GM19043 (cell line): ENCODE measurements at regions not wholly inside any gene's neighbourhood (a gene's known extent, or its start where the extent isn't known, plus 50 kb on each side); places are given as distances from the start of the nearest gene placed in this dataset.

Experiments
- ATAC-seq: cut with Tn5 transposase; IDR thresholded peaks from one replicate; pipeline ENCODE4 v1.9.1; 2021; ENCODE audit warnings: low read depth; ENCODE audit not compliant: unreplicated experiment

- no peak for ATAC-seq
Measured at GRCh38 chr5:93322974-93323860, 257.8 kb downstream of the NR2F1-AS1 start.

GRCh38 chr5:93320920-93321445 lies 260.0 kb downstream of the NR2F1-AS1 start:
- ATAC-seq, result no peak

GRCh38 chr5:93313672-93314071 lies 267.3 kb downstream of the NR2F1-AS1 start:
- no peak for ATAC-seq

GRCh38 chr5:93311881-93312280 lies 269.1 kb downstream of the NR2F1-AS1 start:
- ATAC-seq, result no peak

- ATAC-seq, result no peak
Measured at GRCh38 chr5:93307557-93307956, 273.5 kb downstream of the NR2F1-AS1 start.

- no peak for ATAC-seq
Measured at GRCh38 chr5:93305984-93306383, 275.0 kb downstream of the NR2F1-AS1 start.

- no peak for ATAC-seq
Measured at GRCh38 chr5:93304456-93305250, 276.4 kb downstream of the NR2F1-AS1 start.

- ATAC-seq, result no peak
Measured at GRCh38 chr5:93303291-93303691, 277.7 kb downstream of the NR2F1-AS1 start.

GRCh38 chr5:93302711-93303110 lies 278.3 kb downstream of the NR2F1-AS1 start:
- ATAC-seq, result no peak

- no peak for ATAC-seq
Measured at GRCh38 chr5:93300945-93301344, 280.1 kb downstream of the NR2F1-AS1 start.

GRCh38 chr5:93300309-93300923 lies 280.6 kb downstream of the NR2F1-AS1 start:
- no peak for ATAC-seq

- ATAC-seq, result no peak
Measured at GRCh38 chr5:93299681-93300308, 281.2 kb downstream of the NR2F1-AS1 start.

GRCh38 chr5:93297116-93297515 lies 283.9 kb downstream of the NR2F1-AS1 start:
- ATAC-seq, result no peak

- ATAC-seq, result no peak
Measured at GRCh38 chr5:93296338-93296737, 284.7 kb downstream of the NR2F1-AS1 start.

- no peak for ATAC-seq
Measured at GRCh38 chr5:93294996-93295395, 286.0 kb downstream of the NR2F1-AS1 start.

GRCh38 chr5:93294199-93294598 lies 286.8 kb downstream of the NR2F1-AS1 start:
- no peak for ATAC-seq

GRCh38 chr5:93289942-93290341 lies 291.1 kb downstream of the NR2F1-AS1 start:
- no peak for ATAC-seq

- no peak for ATAC-seq
Measured at GRCh38 chr5:93285461-93285860, 295.6 kb downstream of the NR2F1-AS1 start.

GRCh38 chr5:93281980-93282772 lies 298.8 kb downstream of the NR2F1-AS1 start:
- no peak for ATAC-seq

- no peak for ATAC-seq
Measured at GRCh38 chr5:93280518-93280917, 300.5 kb downstream of the NR2F1-AS1 start.
